ENCODE measurements at regions not wholly inside any gene's neighbourhood (a gene's known extent, or its start where the extent isn't known, plus 50 kb on each side); places are given as distances from the start of the nearest gene placed in this dataset.

DNA sequence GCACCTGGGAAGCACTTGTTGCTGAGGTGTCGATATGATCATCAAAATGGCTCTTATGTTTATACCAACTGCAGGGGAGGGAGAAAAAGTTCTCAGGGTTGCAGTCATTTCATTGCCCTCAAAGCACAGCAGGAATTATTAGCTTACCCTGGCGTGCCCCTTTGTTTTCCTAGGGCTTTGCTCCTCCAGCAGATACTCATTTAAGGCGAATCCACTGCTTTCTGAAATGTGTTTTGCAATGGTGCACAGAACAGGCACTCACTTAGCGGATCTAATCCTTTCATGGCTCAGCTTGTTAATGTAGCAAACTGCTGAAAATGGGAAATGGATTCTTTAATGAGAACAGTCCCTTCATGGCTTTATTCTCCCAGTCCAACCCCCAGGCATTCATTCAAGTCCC is 76.7 kb downstream of the NKX2-1 start:
- H3K36me3 ChIP-seq = no peaks in the 10 kb centered on the region
- no peaks in the 10 kb centered on the region for H3K4me1 ChIP-seq
- no peak for DNase-seq
- 41 to 47% (median 44%) methylated on average over 4 of the region's 4 CpGs for WGBS, 4 donors
- no peaks in the 10 kb centered on the region for H3K9me3 ChIP-seq
- H3K27me3 ChIP-seq = peaks cover 0 to 55% (median 8%) of the 10 kb centered on the region in 9 donors
- intact Hi-C loops (cut with DNase I) = no loop called here
- H3K4me3 ChIP-seq = no peak overlapping the region
- no peak for TF ChIP-seq CTCF (IDR thresholded peaks at IDR 0.05)
- TF ChIP-seq POLR2A (IDR thresholded peaks at IDR 0.05) = no peak
- H3K27ac ChIP-seq = no peak overlapping the region
- ATAC-seq = no peak

GRCh38 chr14:36442824-36443241 is 77.2 kb downstream of the NKX2-1 start:
- TF ChIP-seq CTCF (IDR thresholded peaks at IDR 0.05) = no peak
- no peak for TF ChIP-seq POLR2A (IDR thresholded peaks at IDR 0.05)
- ATAC-seq (no peak), DNase-seq (no peak)
- intact Hi-C loops (cut with DNase I) = no loop called here
- Histone ChIP-seq H3K4me3 (no peak overlapping the region), H3K27ac (no peak overlapping the region), H3K9me3 (no peaks in the 10 kb centered on the region), H3K27me3 (peaks cover 0 to 55% (median 8%) of the 10 kb centered on the region in 9 donors), H3K36me3 (no peaks in the 10 kb centered on the region), H3K4me1 (no peaks in the 10 kb centered on the region)
- 49 to 59% (median 52%) methylated on average over 4 of the region's 4 CpGs for WGBS, 4 donors

- intact Hi-C loops (cut with DNase I) = no loop called here
- no peak for ATAC-seq
- no peak overlapping the region for H3K4me3 ChIP-seq
- no peak overlapping the region for H3K27ac ChIP-seq
- H3K27me3 ChIP-seq = peaks cover 0 to 57% (median 4%) of the 10 kb centered on the region in 9 donors
- no peak for DNase-seq
- H3K9me3 ChIP-seq = no peaks in the 10 kb centered on the region
- no peaks in the 10 kb centered on the region for H3K36me3 ChIP-seq
- TF ChIP-seq POLR2A (IDR thresholded peaks at IDR 0.05) = no peak
- no peak for TF ChIP-seq CTCF (IDR thresholded peaks at IDR 0.05)
- no peaks in the 10 kb centered on the region for H3K4me1 ChIP-seq
Observed at GRCh38 chr14:36441283-36441682, 78.7 kb downstream of the NKX2-1 start.

DNA sequence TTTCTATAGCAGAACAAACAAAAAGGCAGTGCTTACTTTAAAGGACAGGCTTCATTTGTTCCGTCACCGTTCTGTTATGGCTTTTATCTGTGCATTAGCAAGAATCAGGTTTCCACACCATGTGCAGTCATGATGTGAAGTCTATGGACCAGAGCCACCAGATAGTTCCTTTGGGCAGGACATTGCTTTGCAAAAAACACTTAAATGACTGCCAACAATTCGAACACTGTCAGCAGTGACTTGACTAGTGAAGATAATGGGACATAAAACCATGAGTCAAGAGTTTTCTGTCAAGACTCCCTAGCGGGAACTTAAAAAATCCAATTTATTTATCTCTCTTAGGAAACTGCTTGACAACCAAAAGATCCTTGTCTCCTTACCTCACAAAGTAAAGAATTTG is 80.3 kb downstream of the NKX2-1 start:
- no peak overlapping the region for H3K4me3 ChIP-seq
- DNase-seq (no peak), ATAC-seq (no peak)
- WGBS, 4 donors = 33 to 53% (median 35%) methylated on average over 4 of the region's 4 CpGs
- no peaks in the 10 kb centered on the region for H3K4me1 ChIP-seq
- peaks cover 0 to 49% (median 4%) of the 10 kb centered on the region in 9 donors for H3K27me3 ChIP-seq
- intact Hi-C loops (cut with DNase I) = no loop called here
- H3K27ac ChIP-seq = no peak overlapping the region
- H3K9me3 ChIP-seq = no peaks in the 10 kb centered on the region
- TF ChIP-seq CTCF (IDR thresholded peaks at IDR 0.05) = no peak
- no peak for TF ChIP-seq POLR2A (IDR thresholded peaks at IDR 0.05)
- H3K36me3 ChIP-seq = no peaks in the 10 kb centered on the region

Measured in heart left ventricle (tissue), 16 donors.